ENCODE measurements at regions not wholly inside any gene's neighbourhood (a gene's known extent, or its start where the extent isn't known, plus 50 kb on each side); places are given as distances from the start of the nearest gene placed in this dataset.

GRCh38 chr2:120461092-120461491 is 115.2 kb downstream of the INHBB start:
- DNase-seq: no peak

- no peak for DNase-seq
These were observed 115.9 kb downstream of the INHBB start for GRCh38 chr2:120461546-120462537.

- DNase-seq: no peak
These were observed 117.6 kb downstream of the INHBB start for GRCh38 chr2:120463527-120463926.

GRCh38 chr2:120463996-120464395 is 118.1 kb downstream of the INHBB start:
- DNase-seq: no peak

- peak; percentile 5 for DNase-seq
These were observed 118.6 kb downstream of the INHBB start for GRCh38 chr2:120464448-120464931.

GRCh38 chr2:120465012-120465700 is 119.2 kb downstream of the INHBB start:
- no peak for DNase-seq

- DNase-seq: no peak
These were observed 119.7 kb downstream of the INHBB start for GRCh38 chr2:120465701-120465988.

GRCh38 chr2:120465989-120466703 is 120.2 kb downstream of the INHBB start:
- no peak for DNase-seq

GRCh38 chr2:120466704-120467054 is 120.7 kb downstream of the INHBB start:
- DNase-seq: no peak

- DNase-seq: no peak
These were observed 122.2 kb downstream of the INHBB start for GRCh38 chr2:120468136-120468535.

GRCh38 chr2:120469426-120469825 is 123.5 kb downstream of the INHBB start:
- DNase-seq: no peak

GRCh38 chr2:120470041-120470965 is 124.4 kb downstream of the INHBB start:
- no peak for DNase-seq

- DNase-seq: no peak
These were observed 125.2 kb downstream of the INHBB start for GRCh38 chr2:120471166-120471565.

- no peak for DNase-seq
These were observed 126.1 kb downstream of the INHBB start for GRCh38 chr2:120472031-120472430.

- DNase-seq: no peak
These were observed 127.0 kb downstream of the INHBB start for GRCh38 chr2:120472891-120473309.

GRCh38 chr2:120473522-120474271 is 127.8 kb downstream of the INHBB start:
- DNase-seq: no peak

GRCh38 chr2:120474486-120474885 is 128.6 kb downstream of the INHBB start:
- no peak for DNase-seq

GRCh38 chr2:120476141-120476540 is 130.2 kb downstream of the INHBB start:
- DNase-seq: no peak

- DNase-seq: no peak
These were observed 131.3 kb downstream of the INHBB start for GRCh38 chr2:120477198-120477597.

- no peak for DNase-seq
These were observed 132.0 kb downstream of the INHBB start for GRCh38 chr2:120477831-120478481.

- DNase-seq: no peak
These were observed 134.5 kb downstream of the INHBB start for GRCh38 chr2:120480346-120480902.
